GM21737 (cell line): ENCODE measurements at regions not wholly inside any gene's neighbourhood (a gene's known extent, or its start where the extent isn't known, plus 50 kb on each side); places are given as distances from the start of the nearest gene placed in this dataset.

Source experiments
- ATAC-seq: cut with Tn5 transposase; IDR thresholded peaks from one replicate; pipeline ENCODE4 v1.9.1; 2021; ENCODE audit warnings: mild to moderate bottlenecking, moderate library complexity; ENCODE audit not compliant: unreplicated experiment

- no peak for ATAC-seq
Measured at GRCh38 chr15:62985768-62986167, 56.8 kb upstream of the TPM1 start.

GRCh38 chr15:62986948-62987347 lies 55.6 kb upstream of the TPM1 start:
- no peak for ATAC-seq

GRCh38 chr15:62988701-62989100 lies 53.8 kb upstream of the TPM1 start:
- no peak for ATAC-seq

GRCh38 chr15:62989366-62990055 lies 53.0 kb upstream of the TPM1 start:
- ATAC-seq = no peak

- no peak for ATAC-seq
Measured at GRCh38 chr15:62991698-62992097, 50.8 kb upstream of the TPM1 start.

- ATAC-seq = no peak
Measured at GRCh38 chr15:62992302-62992701, 50.2 kb upstream of the TPM1 start.
